ENCODE measurements at regions not wholly inside any gene's neighbourhood (a gene's known extent, or its start where the extent isn't known, plus 50 kb on each side); places are given as distances from the start of the nearest gene placed in this dataset.
"Not testable (repeated sequence)": the region's sequence is repeated elsewhere in the genome, so short reads cannot be mapped to it uniquely, and the experiment has no call there.

- CTCF ChIA-PET: no interaction called here
- H3K27ac Mint-ChIP-seq: no peak overlapping the region
- intact Hi-C loops (cut with micrococcal nuclease): no loop called here
Observed at GRCh38 chr4:161329852-161330251, 833.9 kb downstream of the FSTL5 start.

GRCh38 chr4:161321706-161322105 is 842.1 kb downstream of the FSTL5 start:
- intact Hi-C loops (cut with micrococcal nuclease): no loop called here
- no peak overlapping the region for H3K27ac Mint-ChIP-seq
- no peak overlapping the region for H3K4me3 Mint-ChIP-seq
- CTCF ChIA-PET: no interaction called here
- H3K27me3 Mint-ChIP-seq (ENCODE audit: low read depth): no peaks in the 10 kb centered on the region
- H3K36me3 Mint-ChIP-seq (ENCODE audit: low read depth): no peaks in the 10 kb centered on the region
- H3K4me1 Mint-ChIP-seq (ENCODE audit: low read depth): no peaks in the 10 kb centered on the region
- peaks cover 3% of the 10 kb centered on the region for H3K9me3 Mint-ChIP-seq
- no peak for DNase-seq

More at GRCh38 chr4:161329852-161330251, 833.9 kb downstream of the FSTL5 start:
- Mint-ChIP-seq H3K36me3 (ENCODE audit: low read depth) (no peaks in the 10 kb centered on the region), H3K27me3 (ENCODE audit: low read depth) (no peaks in the 10 kb centered on the region), H3K4me3 (no peak overlapping the region), H3K9me3 (peaks cover 3% of the 10 kb centered on the region), H3K4me1 (ENCODE audit: low read depth) (no peaks in the 10 kb centered on the region)
- DNase-seq: no peak

GRCh38 chr4:161320377-161320776 is 843.4 kb downstream of the FSTL5 start:
- Mint-ChIP-seq H3K27me3 (ENCODE audit: low read depth) (no peaks in the 10 kb centered on the region), H3K4me1 (ENCODE audit: low read depth) (no peaks in the 10 kb centered on the region), H3K27ac (no peak overlapping the region), H3K4me3 (no peak overlapping the region), H3K9me3 (peaks cover 3% of the 10 kb centered on the region), H3K36me3 (ENCODE audit: low read depth) (no peaks in the 10 kb centered on the region)
- CTCF ChIA-PET: no interaction called here
- peak; percentile 5 for DNase-seq
- intact Hi-C loops (cut with micrococcal nuclease): no loop called here

GRCh38 chr4:161317000-161317399 is 846.8 kb downstream of the FSTL5 start:
- no peaks in the 10 kb centered on the region for H3K4me1 Mint-ChIP-seq (ENCODE audit: low read depth)
- no peak overlapping the region for H3K4me3 Mint-ChIP-seq
- intact Hi-C loops (cut with micrococcal nuclease): no loop called here

GRCh38 chr4:161314371-161314770 is 849.4 kb downstream of the FSTL5 start:
- intact Hi-C loops (cut with micrococcal nuclease): no loop called here
- no peaks in the 10 kb centered on the region for H3K27me3 Mint-ChIP-seq (ENCODE audit: low read depth)
- H3K9me3 Mint-ChIP-seq: peaks cover 3% of the 10 kb centered on the region
- H3K27ac Mint-ChIP-seq: no peak overlapping the region
- CTCF ChIA-PET: no interaction called here
- no peaks in the 10 kb centered on the region for H3K36me3 Mint-ChIP-seq (ENCODE audit: low read depth)
- H3K4me1 Mint-ChIP-seq (ENCODE audit: low read depth): no peaks in the 10 kb centered on the region
- H3K4me3 Mint-ChIP-seq: no peak overlapping the region
- no peak for DNase-seq

More at GRCh38 chr4:161317000-161317399, 846.8 kb downstream of the FSTL5 start:
- H3K36me3 Mint-ChIP-seq (ENCODE audit: low read depth): no peaks in the 10 kb centered on the region
- peaks cover 3% of the 10 kb centered on the region for H3K9me3 Mint-ChIP-seq
- CTCF ChIA-PET: no interaction called here
- no peaks in the 10 kb centered on the region for H3K27me3 Mint-ChIP-seq (ENCODE audit: low read depth)
- no peak overlapping the region for H3K27ac Mint-ChIP-seq
- no peak for DNase-seq

GRCh38 chr4:161303551-161303950 is 860.2 kb downstream of the FSTL5 start:
- intact Hi-C loops (cut with micrococcal nuclease): no loop called here
- Mint-ChIP-seq H3K27me3 (ENCODE audit: low read depth) (no peaks in the 10 kb centered on the region), H3K9me3 (peaks cover 3% of the 10 kb centered on the region), H3K36me3 (ENCODE audit: low read depth) (no peaks in the 10 kb centered on the region), H3K4me1 (ENCODE audit: low read depth) (no peaks in the 10 kb centered on the region), H3K27ac (no peak overlapping the region), H3K4me3 (no peak overlapping the region)
- no peak for DNase-seq
- CTCF ChIA-PET: no interaction called here

DNA sequence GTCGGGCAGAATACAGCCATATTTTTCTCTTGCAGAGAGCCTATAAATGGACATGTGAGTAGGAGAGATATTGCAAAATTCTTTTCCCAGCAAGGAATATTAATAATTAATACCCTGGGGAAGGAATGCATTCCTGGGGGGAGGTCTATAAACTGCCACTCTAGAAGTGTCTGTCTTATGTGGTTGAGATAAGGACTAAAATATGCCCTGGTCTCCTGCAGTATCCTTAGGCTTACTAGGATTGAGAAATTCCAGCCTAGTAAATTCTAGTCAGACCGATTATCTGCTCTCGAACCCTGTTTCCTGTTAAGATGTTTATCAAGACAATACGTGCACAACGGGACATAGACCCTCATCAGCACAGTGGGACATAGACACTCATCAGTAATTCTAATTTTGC is 872.6 kb downstream of the FSTL5 start:
- intact Hi-C loops (cut with micrococcal nuclease): no loop called here
- Mint-ChIP-seq H3K27ac (no peak overlapping the region), H3K36me3 (ENCODE audit: low read depth) (peaks cover 2% of the 10 kb centered on the region), H3K4me1 (ENCODE audit: low read depth) (no peaks in the 10 kb centered on the region), H3K4me3 (no peak overlapping the region), H3K27me3 (ENCODE audit: low read depth) (no peaks in the 10 kb centered on the region), H3K9me3 (peaks cover 23% of the 10 kb centered on the region)
- DNase-seq: no peak
- CTCF ChIA-PET: no interaction called here

DNA sequence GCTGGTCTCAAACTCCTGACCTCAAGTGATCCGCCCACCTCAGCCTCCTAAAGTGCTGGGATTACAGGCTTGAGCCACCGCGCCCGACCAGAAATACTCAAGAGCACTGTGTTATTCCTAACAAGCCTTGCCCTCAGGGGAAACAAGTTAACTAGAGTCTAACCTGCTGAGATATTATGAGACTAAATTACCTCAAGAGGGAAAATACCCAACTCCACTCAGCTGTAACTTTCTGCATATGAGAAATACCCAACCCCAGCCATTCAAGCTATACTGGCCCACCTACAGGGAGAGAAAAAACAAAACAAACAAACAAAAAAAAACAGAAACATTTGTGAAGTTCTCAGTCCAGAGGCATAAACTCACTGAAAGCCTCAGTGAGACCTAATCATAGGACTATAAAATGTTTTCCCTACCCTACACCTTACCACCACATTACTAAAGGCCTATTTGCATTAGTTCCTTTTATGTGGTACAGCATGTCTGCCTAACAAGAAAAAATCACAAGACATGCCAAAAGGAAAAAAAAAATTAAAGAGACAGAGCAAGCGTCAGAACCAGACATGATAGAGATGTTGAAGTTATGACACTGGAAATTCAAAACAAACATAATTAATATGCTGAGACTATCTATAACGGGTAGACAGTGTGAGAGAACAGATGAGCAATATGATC is 876.0 kb downstream of the FSTL5 start:
- Mint-ChIP-seq H3K27me3 (ENCODE audit: low read depth) (no peaks in the 10 kb centered on the region), H3K9me3 (peaks cover 18% of the 10 kb centered on the region), H3K36me3 (ENCODE audit: low read depth) (peaks cover 2% of the 10 kb centered on the region), H3K4me3 (no peak overlapping the region), H3K4me1 (ENCODE audit: low read depth) (no peaks in the 10 kb centered on the region), H3K27ac (no peak overlapping the region)
- CTCF ChIA-PET: no interaction called here
- intact Hi-C loops (cut with micrococcal nuclease): no loop called here
- DNase-seq: no peak

- H3K4me3 Mint-ChIP-seq: no peak overlapping the region
- CTCF ChIA-PET: no interaction called here
- H3K9me3 Mint-ChIP-seq: peaks cover 11% of the 10 kb centered on the region
- H3K4me1 Mint-ChIP-seq (ENCODE audit: low read depth): no peaks in the 10 kb centered on the region
- H3K36me3 Mint-ChIP-seq (ENCODE audit: low read depth): no peaks in the 10 kb centered on the region
- intact Hi-C loops (cut with micrococcal nuclease): no loop called here
- no peak for DNase-seq
- no peak overlapping the region for H3K27ac Mint-ChIP-seq
- H3K27me3 Mint-ChIP-seq (ENCODE audit: low read depth): no peaks in the 10 kb centered on the region
Observed at GRCh38 chr4:161285461-161285860, 878.3 kb downstream of the FSTL5 start.

DNA sequence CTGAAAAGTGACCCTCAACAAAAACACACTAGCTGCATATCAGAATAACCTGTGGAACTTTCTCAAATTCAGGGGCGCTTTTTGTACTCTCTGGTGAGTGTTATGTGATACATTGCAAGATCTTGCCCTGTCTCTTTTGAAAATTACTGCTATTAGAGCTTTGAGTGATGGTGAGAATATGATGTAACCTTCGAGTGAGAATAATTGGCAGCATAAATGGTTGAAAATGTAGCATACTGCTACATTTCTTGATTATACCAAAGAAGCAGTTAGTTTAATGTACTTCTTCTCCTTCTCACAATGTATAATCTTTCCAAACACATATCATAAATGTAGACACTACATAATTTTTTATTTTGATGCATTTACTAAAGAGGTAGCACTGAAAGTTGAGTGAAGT is 882.9 kb downstream of the FSTL5 start:
- Mint-ChIP-seq H3K27me3 (ENCODE audit: low read depth) (no peaks in the 10 kb centered on the region), H3K4me3 (no peak overlapping the region), H3K9me3 (peaks cover 6% of the 10 kb centered on the region), H3K36me3 (ENCODE audit: low read depth) (no peaks in the 10 kb centered on the region), H3K27ac (no peak overlapping the region), H3K4me1 (ENCODE audit: low read depth) (no peaks in the 10 kb centered on the region)
- DNase-seq: no peak
- CTCF ChIA-PET: no interaction called here
- intact Hi-C loops (cut with micrococcal nuclease): no loop called here

DNA sequence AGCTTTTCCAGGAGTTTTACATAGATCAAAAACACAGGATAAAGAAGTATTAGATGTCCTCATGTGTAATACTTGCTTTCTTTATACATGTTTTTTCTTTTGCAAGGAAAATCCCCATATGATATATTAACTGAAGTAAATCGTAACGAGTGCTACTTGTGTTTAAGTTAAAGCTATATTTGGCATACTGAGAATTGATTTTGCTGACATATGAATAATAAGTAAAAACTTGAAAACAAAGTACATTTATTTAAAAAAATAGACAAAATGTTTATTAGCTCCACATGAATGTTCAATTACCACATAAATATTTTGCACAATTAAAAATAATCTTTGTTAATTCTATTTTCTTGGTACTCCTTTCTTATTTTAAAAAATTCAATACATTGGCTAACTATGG is 884.7 kb downstream of the FSTL5 start:
- Mint-ChIP-seq H3K9me3 (peaks cover 9% of the 10 kb centered on the region), H3K36me3 (ENCODE audit: low read depth) (no peaks in the 10 kb centered on the region), H3K4me1 (ENCODE audit: low read depth) (no peaks in the 10 kb centered on the region), H3K27me3 (ENCODE audit: low read depth) (no peaks in the 10 kb centered on the region), H3K27ac (no peak overlapping the region), H3K4me3 (no peak overlapping the region)
- intact Hi-C loops (cut with micrococcal nuclease): no loop called here
- CTCF ChIA-PET: no interaction called here
- no peak for DNase-seq

DNA sequence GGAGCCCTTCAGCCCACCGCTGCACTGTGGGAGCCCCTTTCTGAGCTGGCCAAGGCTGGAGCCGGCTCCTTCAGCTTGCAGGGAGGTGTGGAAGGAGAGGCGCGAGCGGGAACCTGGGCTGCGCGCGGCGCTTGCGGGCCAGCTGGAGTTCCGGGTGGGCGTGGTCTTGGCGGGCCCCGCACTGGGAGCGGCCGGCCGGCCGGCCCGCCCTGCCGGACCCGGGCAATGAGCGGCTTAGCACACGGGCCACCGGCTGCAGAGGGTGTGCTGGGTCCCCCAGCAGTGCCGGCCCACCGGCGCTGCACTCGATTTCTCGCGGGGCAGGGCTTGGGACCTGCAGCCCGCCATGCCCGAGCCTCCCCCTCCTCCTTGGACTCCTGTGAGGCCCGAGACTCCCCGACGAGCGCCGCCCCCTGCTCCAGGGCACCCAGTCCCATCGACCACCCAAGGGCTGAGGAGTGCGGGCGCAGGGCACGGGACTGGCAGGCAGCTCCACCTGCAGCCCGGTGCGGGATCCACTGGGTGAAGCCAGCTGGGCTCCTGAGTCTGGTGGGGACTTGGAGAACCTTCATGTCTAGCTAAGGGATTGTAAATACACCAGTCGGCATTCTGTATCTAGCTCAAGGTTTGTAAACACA is 886.5 kb downstream of the FSTL5 start:
- intact Hi-C loops (cut with micrococcal nuclease); H3K27ac Mint-ChIP-seq; H3K4me3 Mint-ChIP-seq; H3K36me3 Mint-ChIP-seq (ENCODE audit: low read depth); CTCF ChIA-PET; DNase-seq; H3K4me1 Mint-ChIP-seq (ENCODE audit: low read depth); H3K9me3 Mint-ChIP-seq; H3K27me3 Mint-ChIP-seq (ENCODE audit: low read depth): not testable (repeated sequence)

- Mint-ChIP-seq H3K9me3 (peaks cover 9% of the 10 kb centered on the region), H3K4me3 (no peak overlapping the region), H3K4me1 (ENCODE audit: low read depth) (no peaks in the 10 kb centered on the region), H3K27ac (no peak overlapping the region), H3K36me3 (ENCODE audit: low read depth) (no peaks in the 10 kb centered on the region), H3K27me3 (ENCODE audit: low read depth) (no peaks in the 10 kb centered on the region)
- intact Hi-C loops (cut with micrococcal nuclease): no loop called here
- DNase-seq: no peak
- CTCF ChIA-PET: no interaction called here
Observed at GRCh38 chr4:161273607-161274006, 890.2 kb downstream of the FSTL5 start.
